ENCODE measurements at regions not wholly inside any gene's neighbourhood (a gene's known extent, or its start where the extent isn't known, plus 50 kb on each side); places are given as distances from the start of the nearest gene placed in this dataset.

GRCh38 chr12:58794859-58795258 is 125.4 kb downstream of the LRIG3 start:
- no peak overlapping the region for H3K27ac Mint-ChIP-seq
- no peak for ATAC-seq
- H3K36me3 Mint-ChIP-seq, result no peaks in the 10 kb centered on the region

GRCh38 chr12:58795825-58796224 is 124.5 kb downstream of the LRIG3 start:
- DNase-seq (ENCODE audit: low spot score in 2 of 2), result no peak
- H3K36me3 Mint-ChIP-seq, result no peaks in the 10 kb centered on the region
- peaks cover 15 to 19% of the 10 kb centered on the region in 2 donors for H3K9me3 Mint-ChIP-seq
- no peak overlapping the region for H3K27ac Mint-ChIP-seq
- no peak for ATAC-seq

More at GRCh38 chr12:58794859-58795258, 125.4 kb downstream of the LRIG3 start:
- DNase-seq (ENCODE audit: low spot score in 2 of 2), result no peak
- peaks cover 15 to 19% of the 10 kb centered on the region in 2 donors for H3K9me3 Mint-ChIP-seq

GRCh38 chr12:58801986-58802385 is 118.3 kb downstream of the LRIG3 start:
- H3K27ac Mint-ChIP-seq, result no peak overlapping the region
- H3K9me3 Mint-ChIP-seq, result peaks cover 0 to 7% of the 10 kb centered on the region in 2 donors
- DNase-seq (ENCODE audit: low spot score in 2 of 2) (no peak), ATAC-seq (no peak)
- H3K36me3 Mint-ChIP-seq, result no peaks in the 10 kb centered on the region

GRCh38 chr12:58803908-58804307 is 116.4 kb downstream of the LRIG3 start:
- H3K36me3 Mint-ChIP-seq, result no peaks in the 10 kb centered on the region
- H3K9me3 Mint-ChIP-seq, result no peaks in the 10 kb centered on the region
- DNase-seq (ENCODE audit: low spot score in 2 of 2) (no peak), ATAC-seq (no peak)
- H3K27ac Mint-ChIP-seq, result no peak overlapping the region

DNA sequence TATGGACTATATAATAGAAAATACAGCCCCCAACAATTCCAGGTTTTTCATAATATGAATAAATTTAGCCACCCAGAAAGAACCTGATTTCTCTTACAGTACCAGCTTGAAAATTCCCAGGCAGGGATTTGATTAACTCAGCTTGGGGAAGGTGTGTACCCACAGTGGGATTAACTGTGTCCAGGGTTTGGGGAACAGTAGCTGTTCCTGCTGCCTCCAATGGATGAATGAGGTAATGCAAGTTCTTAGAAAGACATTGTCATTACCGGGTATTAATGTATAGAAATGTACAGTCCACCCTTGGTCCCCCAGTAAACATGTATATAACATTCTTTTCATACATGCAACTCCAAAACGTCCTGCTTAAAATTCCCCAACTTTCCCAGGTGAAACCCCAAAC is 115.6 kb downstream of the LRIG3 start:
- DNase-seq (ENCODE audit: low spot score in 2 of 2), result no peak
- H3K36me3 Mint-ChIP-seq, result no peaks in the 10 kb centered on the region
- no peaks in the 10 kb centered on the region for H3K9me3 Mint-ChIP-seq
- no peak for ATAC-seq
- no peak overlapping the region for H3K27ac Mint-ChIP-seq

DNA sequence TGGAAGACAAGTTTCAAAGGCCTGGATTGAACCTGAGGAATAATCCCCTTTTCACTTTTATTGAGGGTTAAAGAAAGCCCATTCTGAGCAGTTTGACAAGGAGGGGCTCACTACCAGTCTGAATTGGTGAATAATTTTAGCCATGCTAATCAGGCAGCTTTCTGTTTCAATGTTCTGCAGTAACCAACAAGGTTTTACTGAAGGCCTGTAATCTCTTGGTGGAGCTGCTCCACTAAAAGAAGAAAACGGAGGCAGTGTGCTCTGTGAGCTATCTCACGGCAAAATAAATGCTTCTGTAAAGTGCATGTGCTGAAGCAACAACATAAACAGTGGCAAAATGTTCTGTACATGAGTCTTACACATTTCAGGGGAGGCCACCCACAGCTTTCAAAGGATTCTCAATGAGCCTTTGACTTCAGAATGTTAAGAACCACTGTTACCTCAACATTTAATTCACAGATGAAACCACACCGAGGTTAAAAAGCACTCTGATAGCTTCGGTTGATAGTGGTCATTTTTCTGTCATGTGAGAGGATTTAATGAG is 111.2 kb downstream of the LRIG3 start:
- no peak for DNase-seq (ENCODE audit: low spot score in 2 of 2)
- Mint-ChIP-seq H3K9me3 (no peaks in the 10 kb centered on the region), H3K27ac (no peak overlapping the region), H3K36me3 (no peaks in the 10 kb centered on the region)
- ATAC-seq, result no peak

- H3K27ac Mint-ChIP-seq, result no peak overlapping the region
- peaks cover 0 to 4% of the 10 kb centered on the region in 2 donors for H3K9me3 Mint-ChIP-seq
- DNase-seq (ENCODE audit: low spot score in 2 of 2), result no peak
- ATAC-seq, result no peak
- no peaks in the 10 kb centered on the region for H3K36me3 Mint-ChIP-seq
These were observed 109.0 kb downstream of the LRIG3 start for GRCh38 chr12:58811346-58811745.

DNA sequence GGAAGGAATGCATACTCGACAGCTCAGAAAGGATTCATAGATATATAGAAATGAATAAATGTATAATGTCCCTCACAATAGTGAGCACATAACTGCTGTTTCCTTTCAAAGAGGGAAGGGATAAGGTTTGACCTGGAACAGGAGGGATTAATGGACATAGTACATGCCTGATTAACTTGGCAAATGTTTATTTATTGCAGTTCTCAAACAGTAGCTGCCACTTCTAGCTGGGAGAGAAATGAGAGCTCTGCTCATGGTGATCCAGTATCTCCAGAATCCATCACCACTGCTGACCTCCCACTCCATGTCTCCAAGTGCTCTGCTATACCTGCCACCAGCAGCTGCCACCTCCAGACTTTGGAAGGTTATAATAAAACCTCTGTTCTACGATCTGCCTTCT is 108.1 kb downstream of the LRIG3 start:
- DNase-seq (ENCODE audit: low spot score in 2 of 2), result no peak
- H3K36me3 Mint-ChIP-seq, result no peaks in the 10 kb centered on the region
- ATAC-seq, result no peak

GRCh38 chr12:58814036-58814435 is 106.3 kb downstream of the LRIG3 start:
- ATAC-seq, result no peak
- Mint-ChIP-seq H3K36me3 (no peaks in the 10 kb centered on the region), H3K9me3 (peaks cover 0 to 4% of the 10 kb centered on the region in 2 donors), H3K27ac (no peak overlapping the region)
- DNase-seq (ENCODE audit: low spot score in 2 of 2), result no peak

More for the DNA sequence above, 108.1 kb downstream of the LRIG3 start:
- peaks cover 0 to 4% of the 10 kb centered on the region in 2 donors for H3K9me3 Mint-ChIP-seq
- H3K27ac Mint-ChIP-seq, result no peak overlapping the region

DNA sequence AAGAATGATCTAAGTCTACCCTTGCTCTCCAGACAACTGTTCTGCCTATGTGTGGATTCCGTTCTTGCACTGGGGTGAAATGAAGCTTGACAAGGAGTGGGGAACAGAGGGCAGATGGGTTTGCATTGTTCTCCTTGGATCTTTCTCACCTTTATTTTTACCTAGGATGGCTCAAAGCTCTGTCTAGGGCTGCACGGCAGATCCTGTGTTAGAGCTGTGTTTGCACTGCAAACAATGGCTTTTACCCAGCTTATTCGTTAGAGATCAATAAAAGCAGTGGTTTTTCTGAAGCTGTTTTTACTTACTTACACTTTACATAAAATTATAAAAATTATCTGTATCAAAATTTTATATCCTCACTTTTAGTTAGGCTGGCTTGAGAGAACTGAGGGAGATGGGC is 105.1 kb downstream of the LRIG3 start:
- Mint-ChIP-seq H3K9me3 (peaks cover 0 to 4% of the 10 kb centered on the region in 2 donors), H3K27ac (no peak overlapping the region), H3K36me3 (no peaks in the 10 kb centered on the region)
- no peak for ATAC-seq
- DNase-seq (ENCODE audit: low spot score in 2 of 2), result no peak

DNA sequence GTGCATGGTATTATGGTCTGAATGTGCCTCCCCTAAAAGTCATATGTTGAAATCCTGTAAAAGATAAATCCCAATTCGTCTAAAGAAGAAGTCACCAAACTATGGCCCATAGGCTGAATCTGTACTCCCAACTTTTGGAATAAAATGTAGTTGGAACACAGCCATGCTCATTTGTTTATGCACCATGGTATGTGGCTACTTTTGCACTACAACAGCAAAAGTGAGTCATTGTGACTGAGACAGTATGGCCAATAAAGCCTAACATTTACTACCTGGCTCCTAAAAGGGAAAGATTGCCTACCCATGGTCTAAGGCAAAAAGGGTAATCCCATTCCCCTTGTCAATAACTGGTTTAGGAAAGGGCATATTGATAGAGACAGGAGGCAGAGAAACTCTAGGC is 101.8 kb downstream of the LRIG3 start:
- no peak for ATAC-seq

DNA sequence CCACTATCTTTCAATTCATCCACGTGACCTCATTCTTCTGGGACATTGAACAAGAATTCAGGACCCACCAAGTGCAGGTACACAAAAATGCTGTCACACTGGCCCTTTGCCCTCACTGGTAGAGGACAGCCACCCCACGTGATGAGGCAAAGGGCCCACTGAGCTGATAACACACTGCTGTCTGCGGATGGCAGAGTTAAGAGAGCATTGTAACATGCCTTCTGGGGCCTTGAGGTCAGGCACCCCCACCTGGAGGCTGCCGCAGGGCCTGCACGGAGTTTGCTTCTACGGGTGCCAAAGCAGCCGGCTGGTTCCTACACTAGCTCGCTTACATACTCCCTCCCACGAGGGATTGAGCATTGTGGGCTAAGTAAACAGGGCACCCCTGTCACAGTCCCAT is 101.0 kb downstream of the LRIG3 start:
- peaks cover 0 to 6% of the 10 kb centered on the region in 2 donors for H3K36me3 Mint-ChIP-seq
- peaks cover 4 to 16% of the 10 kb centered on the region in 2 donors for H3K9me3 Mint-ChIP-seq
- H3K27ac Mint-ChIP-seq, result no peak overlapping the region
- ATAC-seq, result no peak
- no peak for DNase-seq (ENCODE audit: low spot score in 2 of 2)

More for the DNA sequence above, 101.8 kb downstream of the LRIG3 start:
- Mint-ChIP-seq H3K9me3 (peaks cover 4 to 11% of the 10 kb centered on the region in 2 donors), H3K36me3 (peaks cover 0 to 6% of the 10 kb centered on the region in 2 donors), H3K27ac (no peak overlapping the region)
- no peak for DNase-seq (ENCODE audit: low spot score in 2 of 2)

- DNase-seq (ENCODE audit: low spot score in 2 of 2), result no peak
- peaks cover 3 to 17% of the 10 kb centered on the region in 2 donors for H3K9me3 Mint-ChIP-seq
- ATAC-seq, result no peak
- no peak overlapping the region for H3K27ac Mint-ChIP-seq
- peaks cover 0 to 6% of the 10 kb centered on the region in 2 donors for H3K36me3 Mint-ChIP-seq
These were observed 100.3 kb downstream of the LRIG3 start for GRCh38 chr12:58819985-58820384.

Measured in activated naive CD4-positive, alpha-beta T cell treated with anti-CD3 and anti-CD28 coated beads, Interleukin-2, amount 50 U/mL, for 72 hours (primary cell).